H9 (cell line): ENCODE measurements at regions not wholly inside any gene's neighbourhood (a gene's known extent, or its start where the extent isn't known, plus 50 kb on each side); places are given as distances from the start of the nearest gene placed in this dataset.

Source experiments
- DNase-seq: peaks from one replicate; pipeline ENCODE4 v3.0.0-alpha.2; 2017
- H2AFZ ChIP-seq: one replicate; pipeline ENCODE4 v1.6.1; 2013; ENCODE audit warnings: mild to moderate bottlenecking, low read length, control low read depth, moderate library complexity
- H2AK5ac ChIP-seq: 2 replicates; pipeline ENCODE4 v1.6.1; 2013; ENCODE audit warnings: low read length, control low read depth, mixed read lengths; ENCODE audit not compliant: insufficient read length
- H2BK120ac ChIP-seq: one replicate; pipeline ENCODE4 v1.6.1; 2013; ENCODE audit warnings: low read depth, mild to moderate bottlenecking, low read length, control low read depth, inconsistent platforms; ENCODE audit not compliant: poor library complexity, severe bottlenecking
- H2BK12ac ChIP-seq: 2 replicates; pipeline ENCODE4 v1.6.1; 2013; ENCODE audit warnings: low read length, control low read depth, mixed read lengths, low read depth; ENCODE audit not compliant: insufficient read length
- H2BK15ac ChIP-seq: 2 replicates; pipeline ENCODE4 v1.6.1; 2013; ENCODE audit warnings: low read depth, low read length, control low read depth
- H2BK20ac ChIP-seq: one replicate; pipeline ENCODE4 v1.6.1; 2013; ENCODE audit warnings: low read depth, mild to moderate bottlenecking, low read length, control low read depth, inconsistent platforms; ENCODE audit not compliant: poor library complexity, severe bottlenecking
- H2BK5ac ChIP-seq: 2 replicates; pipeline ENCODE4 v1.6.1; 2013; ENCODE audit warnings: low read length, control low read depth, mixed read lengths; ENCODE audit not compliant: insufficient read length
- H3K14ac ChIP-seq: 2 replicates; pipeline ENCODE4 v1.6.1; 2013; ENCODE audit warnings: low read length, control low read depth; ENCODE audit not compliant: insufficient read depth
- H3K18ac ChIP-seq: 2 replicates; pipeline ENCODE4 v1.6.1; 2013; ENCODE audit warnings: low read depth, mild to moderate bottlenecking, mixed read lengths, low read length, control low read depth; ENCODE audit not compliant: insufficient read length
- H3K23ac ChIP-seq: 2 replicates; pipeline ENCODE4 v1.6.1; 2013; ENCODE audit warnings: low read length, control low read depth, mixed read lengths, low read depth; ENCODE audit not compliant: insufficient read length
- H3K23me2 ChIP-seq: 2 replicates; pipeline ENCODE4 v1.6.1; 2013; ENCODE audit warnings: low read depth, mild to moderate bottlenecking, mixed read lengths, low read length, control low read depth; ENCODE audit not compliant: insufficient read length, poor library complexity, severe bottlenecking
- H3K27ac ChIP-seq: 2 replicates; pipeline ENCODE4 v1.5.1; 2013; ENCODE audit warnings: low read length, control low read depth, mixed read lengths, low read depth; ENCODE audit not compliant: insufficient read length
- H3K27me3 ChIP-seq: 2 replicates; pipeline ENCODE4 v1.6.1; 2013; ENCODE audit warnings: low read length, control low read depth, inconsistent platforms; ENCODE audit not compliant: insufficient read depth
- H3K4ac ChIP-seq: 2 replicates; pipeline ENCODE4 v1.6.1; 2013; ENCODE audit warnings: low read depth, mild to moderate bottlenecking, control low read depth, inconsistent platforms, low read length, moderate library complexity
- H3K4me1 ChIP-seq: 2 replicates; pipeline ENCODE4 v1.6.1; 2013; ENCODE audit warnings: low read length, control low read depth, inconsistent platforms; ENCODE audit not compliant: insufficient read depth
- H3K4me2 ChIP-seq: 2 replicates; pipeline ENCODE4 v1.6.1; 2013; ENCODE audit warnings: low read length, control low read depth, mixed read lengths; ENCODE audit not compliant: insufficient read length, insufficient read depth
- H3K56ac ChIP-seq: 2 replicates; pipeline ENCODE4 v1.6.1; 2013; ENCODE audit warnings: low read depth, mild to moderate bottlenecking, mixed read lengths, low read length, control low read depth; ENCODE audit not compliant: insufficient read length
- H3K79me1 ChIP-seq: 2 replicates; pipeline ENCODE4 v1.6.1; 2013; ENCODE audit warnings: low read depth, mild to moderate bottlenecking, moderate library complexity, low read length, control low read depth, inconsistent platforms; ENCODE audit not compliant: insufficient read depth, poor library complexity, severe bottlenecking
- H3K79me2 ChIP-seq: 2 replicates; pipeline ENCODE4 v1.6.1; 2013; ENCODE audit warnings: low read length, control low read depth, inconsistent platforms; ENCODE audit not compliant: insufficient read depth
- H3K9ac ChIP-seq: 2 replicates; pipeline ENCODE4 v1.6.1; 2013; ENCODE audit warnings: low read length, control low read depth, mixed read lengths; ENCODE audit not compliant: insufficient read length; ENCODE audit errors: extremely low read depth
- H3K9me3 ChIP-seq: one replicate; pipeline ENCODE4 v1.6.1; 2013; ENCODE audit warnings: low read depth, low read length, inconsistent platforms; ENCODE audit not compliant: control insufficient read depth
- H3T11ph ChIP-seq: one replicate; pipeline ENCODE4 v1.6.1; 2013; ENCODE audit warnings: mild to moderate bottlenecking, low read length, control low read depth, inconsistent platforms
- H4K20me1 ChIP-seq: one replicate; pipeline ENCODE4 v1.6.1; 2013; ENCODE audit not compliant: control insufficient read depth, insufficient read length, insufficient read depth
- H4K5ac ChIP-seq: 2 replicates; pipeline ENCODE4 v1.6.1; 2013; ENCODE audit warnings: low read depth, mild to moderate bottlenecking, mixed read lengths, low read length, control low read depth; ENCODE audit not compliant: insufficient read length
- H4K8ac ChIP-seq: replicated peaks from 2 replicates; pipeline ENCODE4 v1.6.1; 2013; ENCODE audit warnings: low read length, control low read depth, mixed read lengths, low read depth; ENCODE audit not compliant: insufficient read length
- H4K91ac ChIP-seq: 2 replicates; pipeline ENCODE4 v1.6.1; 2013; ENCODE audit warnings: low read depth, mild to moderate bottlenecking, moderate library complexity, mixed read lengths, low read length, control low read depth; ENCODE audit not compliant: insufficient read length
- H3K27ac Mint-ChIP-seq, 3 experiments: 2 replicates in 2 of 3; 3 replicates in 1 of 3; pipeline ENCODE4 v1.8.0; 2020 to 2021; ENCODE audit warnings: mixed read lengths in 3 of 3, mild to moderate bottlenecking in 1 of 3, moderate library complexity in 1 of 3
- H3K27me3 Mint-ChIP-seq: 2 replicates; pipeline ENCODE4 v1.8.0; 2021; ENCODE audit warnings: low read depth, mild to moderate bottlenecking, moderate library complexity, mixed read lengths
- H3K36me3 Mint-ChIP-seq, 3 experiments: 2 replicates in 2 of 3; 3 replicates in 1 of 3; pipeline ENCODE4 v1.8.0; 2020 to 2021; ENCODE audit warnings: low read depth in 3 of 3, mixed read lengths in 3 of 3; ENCODE audit not compliant: insufficient read depth in 1 of 3
- H3K4me1 Mint-ChIP-seq, 2 experiments: 2 replicates each; pipeline ENCODE4 v1.8.0; 2020; ENCODE audit warnings: mixed read lengths in 2 of 2
- H3K4me3 Mint-ChIP-seq, 2 experiments: 2 replicates in 1 of 2; 3 replicates in 1 of 2; pipeline ENCODE4 v1.8.0; 2020 to 2021; ENCODE audit warnings: mild to moderate bottlenecking in 2 of 2, mixed read lengths in 2 of 2, moderate library complexity in 1 of 2
- H3K9me3 Mint-ChIP-seq, 2 experiments: 2 replicates in 1 of 2; 3 replicates in 1 of 2; pipeline ENCODE4 v1.8.0; 2020; ENCODE audit warnings: mild to moderate bottlenecking in 2 of 2, mixed read lengths in 2 of 2, moderate library complexity in 1 of 2
- CTCF ChIP-seq: fragments of 200-600 bp; sonication (generic); conservative IDR thresholded peaks from 3 replicates; pipeline ENCODE4 v1.8.0; 2021; ENCODE audit warnings: antibody characterized with exemption, mild to moderate bottlenecking
- WGBS: extraction: QIAGEN DNeasy Blood & Tissue Kit; methylation state at CpG from one replicate; pipeline ENCODE4 v1.1.7; 2013; ENCODE audit warnings: missing lambda C conversion rate, low lambda C conversion rate, mixed read lengths; ENCODE audit not compliant: insufficient read length; ENCODE audit errors: extremely low coverage; 5-methylcytosine and 5-hydroxymethylcytosine counted together

GRCh38 chr3:117752984-117753717 lies 1043.6 kb downstream of the TUSC7 start:
- Histone ChIP-seq H2BK120ac (no peak overlapping the region), H3K79me1 (no peaks in the 10 kb centered on the region), H2AFZ (no peak overlapping the region), H3K27me3 (no peaks in the 10 kb centered on the region), H3K23me2 (no peaks in the 10 kb centered on the region), H2AK5ac (no peak overlapping the region), H2BK15ac (no peak overlapping the region), H4K8ac (no peak overlapping the region), H4K20me1 (no peaks in the 10 kb centered on the region), H3T11ph (no peak overlapping the region), H3K14ac (no peak overlapping the region), H3K79me2 (no peaks in the 10 kb centered on the region), H2BK5ac (no peak overlapping the region), H3K27ac (no peak overlapping the region), H3K4me1 (no peaks in the 10 kb centered on the region; the same call in 1 of the 2 replicates), H2BK12ac (no peak overlapping the region), H3K9me3 (no peaks in the 10 kb centered on the region), H3K18ac (no peak overlapping the region), H3K23ac (no peak overlapping the region), H4K5ac (no peak overlapping the region), H3K4me2 (no peak overlapping the region), H2BK20ac (no peak overlapping the region), H3K9ac (no peak overlapping the region), H4K91ac (no peak overlapping the region), H3K4ac (no peak overlapping the region), H3K56ac (no peak overlapping the region)
- Mint-ChIP-seq H3K36me3 (no peaks in the 10 kb centered on the region; a peak in 1 of 7 replicates), H3K27ac (no peak overlapping the region; a peak in 2 of 7 replicates), H3K27me3 (no peaks in the 10 kb centered on the region), H3K9me3 (no peaks in the 10 kb centered on the region; a peak in 1 of 5 replicates), H3K4me1 (peaks cover 3 to 10% of the 10 kb centered on the region in 2 experiments; a peak in 3 of 4 replicates), H3K4me3 (no peak overlapping the region)
- DNase-seq, result no peak
- 100% methylated on average over 3 of the region's 3 CpGs for WGBS
- no peak for TF ChIP-seq CTCF
